DMS53 treated with DMSO at 0.1 percent for 48 hours (cell line): ENCODE measurements at regions not wholly inside any gene's neighbourhood (a gene's known extent, or its start where the extent isn't known, plus 50 kb on each side); places are given as distances from the start of the nearest gene placed in this dataset.
A peak's percentile ranks its signal among the peaks of the same experiment; 100 is the strongest.
"Not testable (repeated sequence)": the region's sequence is repeated elsewhere in the genome, so short reads cannot be mapped to it uniquely, and the experiment has no call there.

ENCODE experiments used
- DNase-seq: peaks from one replicate; lab custom pipeline; 2025; ENCODE audit not compliant: unreplicated experiment; lab: John Stamatoyannopoulos, UW

DNA sequence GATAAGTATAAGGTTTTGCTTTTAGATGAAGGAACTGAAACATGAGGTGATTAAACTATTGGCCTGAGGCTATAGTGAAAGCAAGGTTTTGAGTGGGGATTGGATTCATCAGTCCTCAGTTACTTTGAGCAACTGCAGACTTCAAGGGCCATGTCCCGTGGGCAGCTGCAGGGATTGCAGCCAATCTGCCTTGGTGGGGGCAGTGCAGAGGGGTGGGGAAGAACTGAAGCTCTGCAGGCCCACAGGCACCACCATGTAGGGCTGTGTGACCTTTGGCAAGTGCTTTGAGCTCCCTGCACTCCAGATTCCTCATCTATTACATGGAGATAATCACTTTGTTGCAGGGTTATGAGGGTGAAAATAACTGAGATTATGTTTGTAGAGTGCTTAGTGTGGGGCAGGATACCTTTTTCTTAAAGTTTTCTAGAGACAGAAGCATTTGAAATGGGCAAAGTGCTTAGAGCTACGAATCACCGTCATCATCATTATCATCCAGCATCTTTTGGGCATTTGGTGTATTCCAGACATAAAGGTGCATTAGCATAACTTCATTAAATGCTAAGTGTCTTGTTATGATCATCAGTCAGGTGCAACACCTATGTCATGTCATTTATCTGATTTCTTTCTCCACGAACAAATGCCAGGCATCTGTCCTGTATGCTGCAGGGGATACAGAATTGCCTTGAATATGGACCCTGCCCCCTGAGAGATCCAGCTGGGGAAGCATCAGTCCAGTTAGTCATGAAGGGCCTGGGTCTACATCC is 72.1 kb upstream of the TENM4 start:
- peak; percentile 56 for DNase-seq

DNA sequence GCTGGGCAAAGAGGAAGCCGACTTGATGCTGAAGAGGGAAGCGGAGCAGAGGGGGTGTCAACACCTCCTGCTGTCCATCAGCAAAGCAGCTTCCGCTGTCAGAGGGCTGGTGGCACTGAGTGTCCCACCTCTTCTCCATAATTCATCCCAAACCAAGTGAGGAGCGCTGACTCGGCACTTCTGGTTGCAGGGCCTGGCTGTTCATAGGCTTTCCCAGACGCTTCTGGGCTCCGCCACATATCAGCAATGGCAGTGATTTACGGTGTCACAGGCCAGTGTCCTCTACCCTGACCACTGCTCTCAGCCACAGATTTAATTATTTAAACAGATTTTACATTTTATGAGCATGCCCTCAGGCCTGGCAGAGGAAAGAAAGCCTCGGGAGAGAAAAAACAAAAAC is 70.1 kb upstream of the TENM4 start:
- no peak for DNase-seq

DNA sequence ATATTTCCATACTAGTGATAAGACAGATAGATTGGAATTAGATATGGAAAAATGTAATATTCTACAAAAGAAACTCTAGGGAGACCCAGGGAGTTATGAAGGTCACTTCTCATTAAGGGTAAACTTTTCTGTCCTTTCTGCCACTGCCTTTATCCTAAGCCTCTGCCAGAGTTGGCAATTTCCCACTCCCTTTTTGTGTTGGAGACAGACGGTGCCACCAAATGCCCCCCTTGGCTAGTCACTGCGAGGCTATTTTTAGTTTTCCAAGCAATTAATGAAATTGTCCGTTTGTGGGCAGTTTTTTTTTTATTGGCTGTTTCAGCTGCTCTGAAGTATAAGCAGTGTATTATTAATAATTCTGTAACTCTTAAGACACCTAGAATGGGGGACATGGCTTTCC is 67.6 kb upstream of the TENM4 start:
- no peak for DNase-seq

DNA sequence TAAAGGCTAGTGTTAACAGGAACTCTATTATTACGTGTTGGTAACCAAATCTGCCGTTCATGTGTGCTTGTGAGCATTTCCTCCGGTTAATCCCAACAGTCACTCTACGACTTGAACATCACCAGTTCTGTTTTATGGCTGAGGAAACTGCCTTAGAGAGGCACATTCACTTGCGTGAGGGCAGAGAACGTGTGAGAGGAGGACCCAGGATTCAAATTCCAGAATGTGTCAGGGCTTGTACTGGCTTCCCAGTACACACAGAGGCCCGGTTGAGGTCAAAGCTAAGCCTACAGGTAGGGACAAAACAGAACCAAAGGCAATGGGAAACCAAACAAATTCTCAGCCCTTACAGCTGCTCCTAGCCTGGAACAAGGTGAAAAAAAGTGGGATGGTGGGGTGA is 66.9 kb upstream of the TENM4 start:
- DNase-seq = no peak

DNA sequence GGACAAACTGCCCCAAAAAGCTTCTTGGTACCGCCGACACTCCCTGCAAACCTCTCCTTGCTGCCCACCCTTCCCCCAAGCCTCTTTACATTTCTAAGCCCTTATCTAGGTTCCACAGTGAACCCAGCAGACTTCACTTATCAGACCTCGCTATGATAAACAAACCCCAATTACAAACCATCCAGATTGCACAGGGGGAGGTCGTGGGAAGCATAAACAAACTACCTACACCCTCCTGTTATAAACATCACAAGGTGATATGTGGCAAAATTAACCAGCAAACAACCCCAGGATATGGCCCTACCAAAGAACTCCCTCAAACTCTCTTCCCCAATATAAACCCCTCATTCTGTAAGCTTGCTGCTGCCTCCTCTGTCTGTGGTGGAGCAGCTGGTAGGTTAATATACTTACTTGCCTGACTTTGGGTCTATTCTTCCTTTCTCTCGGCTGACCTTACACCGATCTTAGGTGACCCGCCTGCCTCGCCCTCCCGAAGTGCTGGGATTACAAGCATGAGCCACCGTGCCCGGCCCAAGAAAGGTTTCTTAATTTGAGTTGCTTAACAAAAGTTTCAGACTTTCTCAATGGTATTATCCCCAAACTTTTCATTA is 66.0 kb upstream of the TENM4 start:
- DNase-seq = no peak

DNA sequence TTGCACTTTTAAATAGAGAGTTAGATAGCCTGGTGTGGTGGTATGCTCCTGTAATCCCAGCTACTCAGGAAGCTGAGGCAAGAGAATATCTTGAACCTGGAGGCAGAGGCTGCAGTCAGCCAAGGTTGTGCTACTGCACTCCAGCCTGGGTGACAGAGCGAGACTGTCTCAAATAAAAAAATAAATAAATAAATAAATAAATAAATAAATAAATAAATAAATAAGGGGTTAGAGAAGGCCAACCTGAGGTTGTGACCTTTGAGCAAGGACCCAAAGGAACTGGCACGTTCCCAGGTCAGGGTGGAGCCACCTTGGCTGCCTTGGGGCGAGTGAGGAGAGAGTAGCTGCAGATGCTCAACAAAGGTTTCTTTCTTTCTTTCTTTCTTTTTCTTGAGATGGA is 65.3 kb upstream of the TENM4 start:
- no peak for DNase-seq

DNA sequence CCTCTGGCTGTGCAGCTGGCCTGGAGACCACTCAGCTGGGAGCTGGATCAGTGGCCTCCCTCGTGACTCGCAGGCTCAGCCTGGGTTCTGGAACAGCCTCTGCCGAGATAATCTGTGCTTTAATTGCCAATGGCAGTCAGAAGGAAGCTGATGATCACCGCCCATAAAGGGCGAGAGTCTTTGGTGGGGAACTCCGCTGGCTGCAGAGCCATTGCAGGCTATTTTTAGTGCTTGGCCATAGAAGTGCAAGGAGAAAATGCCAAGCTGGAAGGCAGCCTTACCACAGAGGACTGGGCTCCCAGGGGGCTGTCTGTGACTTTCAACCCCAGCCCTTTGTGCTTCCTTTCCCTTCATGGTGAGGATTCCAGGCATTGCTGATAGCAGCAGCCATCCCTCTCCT is 62.2 kb upstream of the TENM4 start:
- no peak for DNase-seq

DNA sequence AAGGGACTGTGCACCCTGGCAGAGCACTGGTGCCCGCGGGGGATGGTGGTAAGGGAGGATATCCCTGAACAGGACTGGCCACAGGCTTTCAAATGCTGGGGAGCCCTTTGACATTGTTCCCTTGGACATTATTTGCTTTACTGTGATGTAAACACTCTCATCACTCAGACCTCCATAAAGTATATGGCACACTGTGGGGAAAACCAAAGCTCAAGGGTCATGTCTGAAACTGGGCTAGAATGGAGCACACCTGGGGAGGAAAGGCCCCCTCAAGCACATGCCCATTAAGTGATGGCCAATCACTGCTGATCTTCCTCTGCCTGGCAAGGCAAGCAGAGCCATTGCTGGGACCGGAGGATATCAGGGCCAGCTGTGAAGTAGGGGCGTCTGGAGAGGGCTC is 60.9 kb upstream of the TENM4 start:
- peak; percentile 90 for DNase-seq

DNA sequence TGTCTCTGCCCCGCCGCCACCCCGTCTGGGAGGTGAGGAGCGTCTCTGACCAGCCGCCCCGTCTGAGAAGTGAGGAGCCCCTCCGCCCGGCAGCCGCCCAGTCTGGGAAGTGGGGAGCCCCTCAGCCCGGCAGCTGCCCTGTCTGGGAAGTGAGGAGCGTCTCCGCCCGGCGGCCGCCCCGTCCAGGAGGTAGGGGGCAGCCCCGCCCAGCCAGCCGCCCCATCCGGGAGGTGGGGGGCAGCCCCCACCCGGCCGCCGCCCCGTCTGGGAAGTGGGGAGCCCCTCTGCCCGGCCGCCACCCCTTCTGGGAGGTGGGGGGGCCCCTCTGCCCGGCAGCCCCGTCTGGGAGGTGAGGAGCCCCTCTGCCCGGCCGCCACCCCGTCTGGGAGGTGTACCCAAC is 59.1 kb upstream of the TENM4 start:
- not testable (repeated sequence) for DNase-seq

DNA sequence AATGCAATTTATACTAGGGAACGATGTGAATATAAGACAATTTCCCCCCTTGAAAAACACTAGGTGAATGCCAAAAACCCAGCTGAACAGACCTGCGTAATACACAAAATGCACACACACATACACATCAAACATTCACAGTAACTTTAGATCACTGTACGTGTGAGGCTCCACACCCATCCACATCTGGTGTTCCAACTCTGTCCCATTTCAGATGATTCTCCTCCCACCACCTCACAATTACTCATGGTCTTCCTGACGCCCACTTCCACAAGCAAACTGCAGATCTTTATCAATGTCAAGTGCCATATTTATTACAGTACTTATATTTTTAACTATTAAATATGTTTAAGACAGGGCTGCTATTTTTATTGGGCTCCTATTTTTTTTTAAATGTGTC is 57.8 kb upstream of the TENM4 start:
- no peak for DNase-seq

DNA sequence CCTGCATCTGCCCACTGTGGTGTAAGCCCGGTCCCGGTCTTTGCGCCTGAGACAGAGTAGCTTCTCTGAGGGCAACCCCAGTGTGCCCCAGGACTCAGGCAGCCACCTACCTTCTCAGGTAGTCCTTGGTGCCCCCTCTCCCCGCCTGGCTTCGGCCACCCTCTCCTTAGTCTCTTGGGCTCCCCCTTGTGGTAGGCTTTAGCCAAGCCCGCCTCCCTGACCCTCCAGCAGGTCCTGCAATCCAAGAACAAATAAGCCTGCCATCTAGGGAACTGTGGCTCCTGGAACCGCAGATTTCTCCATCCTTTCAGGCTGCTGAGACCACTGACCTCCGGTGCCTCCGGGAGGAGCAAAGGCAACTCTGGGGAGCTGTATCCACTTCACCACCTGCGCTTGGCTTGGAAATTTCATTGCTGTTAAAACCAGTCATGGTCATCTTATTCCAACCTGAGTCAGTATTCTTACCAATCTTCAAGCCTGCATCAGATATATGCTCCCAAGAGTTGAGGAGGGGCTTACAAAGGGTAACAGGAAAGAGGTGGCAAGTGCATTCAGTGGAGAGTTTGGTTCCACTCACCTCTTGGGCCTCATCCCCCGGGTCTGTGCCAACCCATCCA is 52.8 kb upstream of the TENM4 start:
- DNase-seq = peak; percentile 82

DNA sequence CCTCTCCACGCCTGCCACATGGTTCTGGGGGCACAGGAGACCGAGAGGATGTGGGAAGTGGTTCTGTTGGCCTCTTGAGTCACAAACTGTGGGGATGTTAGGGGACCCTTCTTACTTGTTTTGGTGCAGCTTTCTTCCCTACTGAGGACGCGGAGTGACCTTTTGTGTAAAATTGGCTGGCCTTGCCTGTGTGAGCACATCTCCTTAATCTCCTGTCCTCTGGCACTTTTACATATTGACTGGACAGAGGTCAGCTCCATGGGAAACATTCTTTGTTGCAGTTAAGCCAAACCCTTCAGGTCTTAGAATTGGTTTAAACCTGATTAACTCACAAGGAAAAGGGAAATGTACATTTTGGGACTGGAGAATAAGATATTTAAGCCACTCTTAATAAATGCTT is 51.2 kb upstream of the TENM4 start:
- no peak for DNase-seq
